GM19023 (cell line): ENCODE measurements at regions not wholly inside any gene's neighbourhood (a gene's known extent, or its start where the extent isn't known, plus 50 kb on each side); places are given as distances from the start of the nearest gene placed in this dataset.
"Not testable (repeated sequence)": the region's sequence is repeated elsewhere in the genome, so short reads cannot be mapped to it uniquely, and the experiment has no call there.

Experiments used
- ATAC-seq: cut with Tn5 transposase; IDR thresholded peaks from one replicate; pipeline ENCODE4 v1.9.1; 2021; ENCODE audit warnings: mild to moderate bottlenecking, moderate library complexity; ENCODE audit not compliant: unreplicated experiment

DNA sequence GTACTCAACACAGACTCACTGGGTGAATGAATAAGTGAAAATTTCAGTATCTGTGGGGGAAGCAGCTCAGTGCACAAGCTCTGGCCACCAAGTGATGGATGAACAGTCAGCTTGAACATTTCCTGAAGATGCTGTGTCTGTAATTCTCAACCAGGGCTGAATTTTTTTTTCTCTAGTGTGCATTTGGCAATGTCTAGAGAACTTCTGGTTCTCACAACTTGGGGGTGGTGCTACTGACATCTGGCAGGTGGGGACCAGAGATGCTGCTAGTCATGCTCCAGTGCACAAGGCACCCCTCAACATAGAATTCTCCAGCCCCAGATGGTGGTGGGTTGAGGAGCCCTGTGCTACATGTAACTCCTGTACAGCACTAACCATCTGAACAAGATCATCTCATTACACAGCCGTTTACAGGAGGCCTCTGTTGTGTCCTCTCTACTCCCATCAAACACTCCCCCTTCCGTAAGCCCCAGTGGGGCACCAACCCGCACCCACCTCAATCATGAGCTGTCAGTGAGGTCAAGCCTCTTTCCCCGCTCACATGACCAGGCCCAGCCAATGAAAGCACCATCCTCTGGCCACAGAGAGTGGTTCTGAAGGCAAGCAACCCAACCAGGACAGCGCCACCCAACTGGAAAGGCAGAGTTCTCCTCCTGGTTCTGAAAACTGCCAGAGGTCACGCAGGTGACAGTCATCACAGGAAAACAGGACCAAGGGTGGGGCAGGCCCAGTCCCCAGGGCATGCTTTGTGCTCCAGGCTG is 103.9 kb upstream of the PMEPA1 start:
- no peak for ATAC-seq

DNA sequence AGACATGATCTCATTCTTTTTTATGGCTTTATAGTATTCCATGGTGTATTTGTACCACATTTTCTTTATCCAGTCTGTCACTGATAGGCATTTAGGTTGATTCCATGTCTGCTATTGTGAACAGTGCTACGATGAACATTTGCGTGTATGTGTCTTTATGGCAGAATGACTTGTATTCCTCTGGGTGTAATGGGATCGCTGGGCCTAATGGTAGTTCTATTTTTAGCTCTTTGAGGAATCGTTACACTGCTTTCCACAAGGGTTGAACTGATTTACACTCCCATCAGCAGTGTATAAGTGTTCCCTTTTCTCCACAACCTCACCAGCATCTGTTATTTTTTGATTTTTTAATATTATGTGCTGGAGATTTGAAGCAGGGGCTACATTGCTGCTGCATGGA is 102.8 kb upstream of the PMEPA1 start:
- not testable (repeated sequence) for ATAC-seq

DNA sequence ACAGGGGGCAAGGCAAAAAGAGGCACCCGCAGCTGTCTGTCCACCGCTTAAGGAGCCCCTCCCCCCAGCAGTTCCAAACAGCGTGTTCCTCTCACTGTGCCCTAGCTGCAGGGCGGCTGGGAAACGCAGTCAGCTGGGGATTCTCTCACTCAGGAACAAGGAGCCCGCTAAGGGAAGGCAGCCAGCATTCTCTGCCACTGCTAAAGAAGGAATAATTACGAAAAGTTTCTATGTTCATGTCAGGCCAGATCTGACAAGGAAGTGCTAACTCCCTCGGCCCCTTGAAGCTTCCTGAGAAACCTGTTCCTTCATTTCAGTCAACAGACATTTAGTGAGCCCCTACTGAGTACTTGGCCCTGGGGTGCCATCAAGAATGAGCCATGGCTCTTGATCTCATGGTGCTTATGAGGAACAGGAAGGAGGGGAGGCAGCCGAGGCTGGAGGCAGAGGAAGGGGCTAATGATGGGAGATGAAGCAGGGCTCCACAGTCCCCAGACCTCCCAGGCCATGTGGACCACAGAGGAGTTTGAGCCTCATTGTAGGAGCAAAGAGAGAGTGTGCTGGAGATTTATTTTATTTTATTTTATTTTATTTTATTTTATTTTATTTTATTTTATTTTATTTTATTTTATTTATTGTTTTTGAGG is 101.7 kb upstream of the PMEPA1 start:
- ATAC-seq = no peak

- no peak for ATAC-seq
Observed at GRCh38 chr20:57810511-57811373, 100.9 kb upstream of the PMEPA1 start.

DNA sequence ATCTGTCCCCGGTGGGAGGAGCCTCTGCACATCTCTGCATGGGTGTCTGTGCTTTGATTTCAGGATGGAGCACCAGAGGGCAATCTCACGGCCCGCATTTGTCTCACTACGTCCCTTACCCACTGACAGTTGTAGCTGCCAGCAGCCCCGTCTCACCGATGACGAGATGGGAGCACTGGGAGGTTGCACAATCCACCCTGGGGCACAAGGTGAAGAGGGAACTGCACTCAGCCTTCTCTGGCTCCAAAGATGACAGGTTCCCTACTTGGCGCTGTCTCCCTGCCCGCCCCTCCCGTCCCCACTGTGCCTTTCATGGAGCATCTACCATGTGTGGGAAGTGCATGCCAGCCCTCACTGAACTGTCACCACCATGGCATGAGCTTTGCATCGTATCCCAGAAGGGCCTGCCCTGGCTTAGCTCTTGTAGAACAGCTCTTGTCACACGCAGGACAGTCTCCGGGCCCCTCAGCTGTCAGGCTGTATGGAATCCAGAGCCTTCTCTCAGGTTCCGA is 99.9 kb upstream of the PMEPA1 start:
- ATAC-seq = no peak

GRCh38 chr20:57809149-57809548 is 99.3 kb upstream of the PMEPA1 start:
- ATAC-seq = no peak

GRCh38 chr20:57808264-57809070 is 98.7 kb upstream of the PMEPA1 start:
- ATAC-seq = no peak

DNA sequence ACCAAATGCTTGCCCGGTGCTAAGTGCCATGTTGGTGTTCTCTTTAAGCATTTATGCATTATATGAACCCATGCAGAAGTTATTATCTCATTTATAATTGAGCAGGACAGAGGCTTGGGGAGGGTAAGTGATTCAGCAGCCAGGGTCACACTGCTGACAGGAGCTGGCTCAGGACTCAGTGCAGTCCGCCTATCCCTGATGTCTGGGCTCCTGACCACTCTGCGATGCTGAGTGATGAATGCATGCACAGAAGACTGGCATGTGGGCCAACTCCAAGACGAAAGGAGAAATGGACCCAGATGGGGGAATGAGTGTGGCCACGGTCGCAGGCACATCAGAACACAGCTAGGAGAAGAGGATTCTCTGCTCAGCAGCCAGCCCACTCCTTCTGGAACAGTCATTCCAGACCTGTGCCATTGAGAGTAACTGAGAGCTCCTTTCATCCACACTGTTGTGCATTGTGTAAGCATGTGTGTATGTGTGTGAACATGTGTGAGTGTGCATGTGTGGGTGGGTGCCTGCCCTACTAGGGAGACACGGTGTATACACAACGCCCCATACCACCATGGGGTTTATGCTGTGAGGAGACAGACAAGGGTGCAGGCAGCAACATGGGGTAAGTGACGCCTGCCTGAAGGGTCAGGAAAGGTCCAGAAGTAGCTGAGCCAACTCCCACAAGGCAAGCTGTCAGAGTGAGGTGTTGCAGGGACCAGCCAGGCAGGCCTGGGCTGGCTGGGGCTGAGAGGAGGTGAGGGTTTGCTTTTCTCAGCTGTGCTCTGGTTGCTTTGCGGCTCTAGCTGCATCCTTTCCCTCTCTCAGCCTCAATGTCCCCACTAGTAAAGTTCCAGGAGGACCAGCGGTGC is 97.8 kb upstream of the PMEPA1 start:
- no peak for ATAC-seq

DNA sequence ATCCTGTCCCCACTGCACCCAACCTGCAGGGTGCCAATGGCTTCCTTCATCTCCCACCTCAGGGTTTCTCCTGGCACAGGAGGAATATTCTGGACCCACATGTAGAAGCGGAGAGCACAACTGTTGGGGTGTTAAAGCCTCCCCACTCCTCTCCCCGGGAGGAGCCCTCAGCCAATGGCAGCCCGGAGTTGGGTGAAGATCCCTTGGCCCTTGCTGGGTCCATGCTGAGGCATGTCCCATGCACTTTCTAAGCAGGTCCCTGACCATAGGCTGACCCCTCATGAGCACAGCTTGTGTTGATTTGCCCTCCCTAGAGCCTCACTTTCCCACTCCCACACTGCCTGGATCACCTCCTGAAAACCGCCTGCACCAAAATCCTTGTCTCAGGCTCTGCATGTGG is 97.2 kb upstream of the PMEPA1 start:
- ATAC-seq = no peak

DNA sequence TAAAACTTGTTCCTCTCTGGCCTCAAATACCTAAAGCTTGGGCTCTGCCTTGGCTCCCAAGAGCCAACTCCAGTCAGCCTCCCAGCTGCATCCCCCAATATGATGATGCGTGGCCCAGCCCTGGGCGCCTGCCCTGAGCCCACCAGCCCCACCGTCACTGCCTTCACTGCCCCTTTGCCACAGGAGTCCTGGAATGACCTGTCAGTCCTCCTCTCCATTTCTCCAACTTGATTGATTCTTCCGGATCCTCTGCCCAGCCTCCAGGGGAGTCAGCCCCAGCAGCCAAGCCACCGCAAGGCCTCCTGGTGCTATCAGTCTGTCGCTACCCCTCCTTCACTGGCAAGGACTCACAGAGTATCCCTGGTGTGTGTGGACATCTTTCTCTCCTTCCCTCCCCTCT is 96.7 kb upstream of the PMEPA1 start:
- no peak for ATAC-seq

GRCh38 chr20:57805747-57806146 is 95.9 kb upstream of the PMEPA1 start:
- ATAC-seq = no peak

DNA sequence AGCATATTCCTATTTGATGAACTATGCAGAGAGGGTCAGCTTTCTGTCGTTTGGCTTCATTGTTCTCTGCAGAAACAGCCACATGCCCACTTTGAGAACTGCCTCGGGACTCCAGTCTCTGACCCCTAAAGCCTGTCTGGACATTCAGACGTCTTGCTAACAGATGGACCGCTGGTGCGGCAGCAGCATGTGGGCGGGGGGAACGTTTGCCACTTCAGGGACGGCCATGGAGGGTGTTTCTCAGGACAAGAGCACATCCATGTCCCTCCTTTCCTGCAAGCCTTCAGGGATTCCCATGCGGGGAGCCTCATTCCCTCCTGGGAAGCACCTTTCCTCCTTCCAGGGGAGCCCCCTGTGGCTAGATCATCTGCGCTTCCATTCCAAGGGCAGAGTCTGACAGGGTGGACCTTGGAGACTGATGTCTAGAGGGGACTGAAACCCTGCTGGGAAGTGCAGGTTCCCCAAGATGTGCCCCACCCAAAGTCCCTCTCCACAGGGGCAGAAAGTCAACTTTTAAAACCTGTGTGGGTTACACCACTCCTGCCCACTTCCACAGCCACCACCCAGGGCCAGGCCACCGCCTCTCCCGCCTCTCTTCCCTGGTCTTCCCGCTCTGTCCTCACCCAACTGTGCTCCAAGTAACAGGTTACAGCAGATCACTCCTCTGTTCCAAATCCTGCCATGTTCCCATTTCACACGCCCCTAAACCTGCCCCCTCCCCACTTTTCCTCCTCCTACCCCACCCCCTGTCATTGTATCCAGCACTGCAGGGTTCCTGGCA is 94.8 kb upstream of the PMEPA1 start:
- no peak for ATAC-seq

GRCh38 chr20:57803508-57804005 is 93.7 kb upstream of the PMEPA1 start:
- ATAC-seq = no peak

DNA sequence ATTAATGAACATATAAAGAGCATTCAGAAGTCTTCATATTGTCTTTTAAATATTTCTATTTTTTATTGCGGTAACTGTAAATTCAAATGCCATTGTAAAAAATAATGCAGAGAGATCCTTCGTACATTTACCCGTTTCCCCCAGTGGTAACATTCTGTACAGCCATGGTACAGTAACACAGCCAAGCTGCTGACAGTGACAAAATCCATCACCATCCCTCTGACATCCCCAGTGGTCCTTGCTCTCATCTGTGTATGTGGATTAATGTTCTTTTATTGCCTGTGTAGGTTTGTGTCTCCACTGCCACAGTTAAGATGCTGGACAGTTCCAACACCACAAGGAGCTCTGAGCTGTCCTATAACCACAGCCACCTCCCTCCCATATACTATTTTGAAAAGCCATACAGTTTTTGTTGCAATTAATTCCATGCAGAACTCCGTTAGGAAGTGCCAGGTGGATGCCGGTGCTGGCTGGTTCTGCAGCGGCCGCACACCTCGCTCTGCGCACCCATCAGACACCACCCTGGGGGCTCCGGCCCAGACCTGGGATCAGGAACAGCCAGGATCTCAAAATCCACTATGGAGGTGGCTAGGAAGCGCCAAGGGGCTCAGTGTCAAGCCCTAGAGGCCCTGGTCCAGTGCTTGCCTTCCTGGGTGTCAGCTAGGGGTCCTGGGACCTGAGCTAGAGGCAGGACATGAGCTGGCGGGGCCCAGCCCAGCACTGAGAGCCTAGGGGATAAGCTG is 93.1 kb upstream of the PMEPA1 start:
- ATAC-seq = no peak

DNA sequence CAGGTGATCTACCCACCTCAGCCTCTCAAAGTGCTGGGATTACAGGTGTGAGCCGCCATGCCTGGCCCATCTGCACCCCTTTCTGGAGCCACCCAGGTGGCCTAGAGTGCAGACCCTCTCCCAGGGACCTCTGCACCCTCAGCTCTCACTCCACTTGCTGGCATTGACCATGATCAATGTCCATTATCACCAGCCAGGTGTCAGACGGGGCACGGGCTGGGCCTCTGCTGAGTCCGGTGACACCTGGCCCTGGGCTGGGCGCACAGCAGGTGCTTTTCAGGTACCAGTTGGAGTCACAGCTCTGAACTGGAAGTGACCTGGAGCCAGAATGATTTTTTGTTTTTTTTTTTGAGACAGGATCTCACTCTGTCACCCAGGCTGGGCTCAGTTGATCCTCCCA is 91.8 kb upstream of the PMEPA1 start:
- no peak for ATAC-seq

GRCh38 chr20:57800791-57801430 is 91.1 kb upstream of the PMEPA1 start:
- no peak for ATAC-seq

DNA sequence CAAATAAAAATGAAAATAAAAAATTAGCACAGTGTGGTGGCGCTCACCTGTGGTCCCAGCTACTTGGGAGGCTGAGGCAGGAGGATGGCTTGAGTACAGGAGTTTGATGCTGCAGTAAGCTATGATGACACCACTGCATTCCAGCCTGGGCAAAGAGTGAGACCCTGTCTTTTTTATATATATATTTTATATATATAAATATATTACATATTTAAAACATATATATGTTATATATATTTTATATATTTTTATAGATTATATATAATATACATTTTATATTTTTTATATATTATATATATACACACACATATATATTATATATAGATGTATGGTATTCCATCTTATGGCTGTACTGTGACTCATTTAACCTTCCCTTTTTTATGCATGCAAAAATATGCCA is 87.6 kb upstream of the PMEPA1 start:
- ATAC-seq = no peak
